ENCODE measurements at regions not wholly inside any gene's neighbourhood (a gene's known extent, or its start where the extent isn't known, plus 50 kb on each side); places are given as distances from the start of the nearest gene placed in this dataset.

- H3K36me3 ChIP-seq, result no peaks in the 10 kb centered on the region
- no peaks in the 10 kb centered on the region for H3K9me3 ChIP-seq
- WGBS, 2 donors, result 49 to 65% methylated on average over 17 of the region's 17 CpGs
- no peaks in the 10 kb centered on the region for H3K4me1 ChIP-seq
- DNase-seq, result no peak
- H3K27me3 ChIP-seq, result peaks cover 0 to 59% (median 0%) of the 10 kb centered on the region in 3 donors
- H3K27ac ChIP-seq, result no peak overlapping the region
- no peak overlapping the region for H3K4me3 ChIP-seq
- TF ChIP-seq POLR2A (IDR thresholded peaks at IDR 0.05), result no peak
- no peak for TF ChIP-seq POLR2AphosphoS5 (IDR thresholded peaks at IDR 0.05)
- no peak for TF ChIP-seq CTCF (IDR thresholded peaks at IDR 0.05)
- TF ChIP-seq EP300 (IDR thresholded peaks at IDR 0.05), result no peak
- intact Hi-C loops (cut with DNase I), result no loop called here
Measured at GRCh38 chr17:73833775-73834488, 189.7 kb upstream of the SDK2 start.

GRCh38 chr17:73834684-73835343 is 190.6 kb upstream of the SDK2 start:
- H3K27me3 ChIP-seq, result peaks cover 0 to 59% (median 0%) of the 10 kb centered on the region in 3 donors
- 39 to 65% methylated on average over 17 of the region's 17 CpGs for WGBS, 2 donors

DNA sequence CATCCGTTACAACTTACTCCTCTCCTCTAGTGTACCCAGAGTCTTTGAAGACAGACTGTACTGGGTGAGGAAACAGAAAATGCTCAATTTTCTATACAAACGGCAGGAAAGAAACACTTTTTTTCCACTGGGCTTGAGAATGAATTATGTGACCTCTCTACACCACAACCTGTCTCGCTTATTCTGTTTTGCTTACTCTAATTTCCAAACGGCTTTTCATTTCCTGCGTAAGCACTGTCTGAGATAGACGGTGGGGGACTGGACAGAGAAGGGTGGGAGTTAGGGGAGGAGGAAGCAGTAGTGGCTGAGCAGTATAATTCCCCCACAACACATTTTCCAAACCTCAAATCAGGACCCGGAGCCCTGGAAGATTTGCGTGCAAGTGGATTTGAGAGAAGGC is 191.4 kb upstream of the SDK2 start:
- no peak for TF ChIP-seq EP300 (IDR thresholded peaks at IDR 0.05)
- TF ChIP-seq POLR2AphosphoS5 (IDR thresholded peaks at IDR 0.05), result no peak
- no peak for TF ChIP-seq POLR2A (IDR thresholded peaks at IDR 0.05)
- TF ChIP-seq CTCF (IDR thresholded peaks at IDR 0.05), result no peak

More at GRCh38 chr17:73834684-73835343, 190.6 kb upstream of the SDK2 start:
- DNase-seq, result no peak
- Histone ChIP-seq H3K27ac (no peak overlapping the region), H3K36me3 (no peaks in the 10 kb centered on the region), H3K9me3 (no peaks in the 10 kb centered on the region), H3K4me1 (no peaks in the 10 kb centered on the region), H3K4me3 (no peak overlapping the region)
- intact Hi-C loops (cut with DNase I), result no loop called here
- TF ChIP-seq POLR2AphosphoS5 (IDR thresholded peaks at IDR 0.05), result no peak
- no peak for TF ChIP-seq EP300 (IDR thresholded peaks at IDR 0.05)
- TF ChIP-seq CTCF (IDR thresholded peaks at IDR 0.05), result no peak
- no peak for TF ChIP-seq POLR2A (IDR thresholded peaks at IDR 0.05)

DNA sequence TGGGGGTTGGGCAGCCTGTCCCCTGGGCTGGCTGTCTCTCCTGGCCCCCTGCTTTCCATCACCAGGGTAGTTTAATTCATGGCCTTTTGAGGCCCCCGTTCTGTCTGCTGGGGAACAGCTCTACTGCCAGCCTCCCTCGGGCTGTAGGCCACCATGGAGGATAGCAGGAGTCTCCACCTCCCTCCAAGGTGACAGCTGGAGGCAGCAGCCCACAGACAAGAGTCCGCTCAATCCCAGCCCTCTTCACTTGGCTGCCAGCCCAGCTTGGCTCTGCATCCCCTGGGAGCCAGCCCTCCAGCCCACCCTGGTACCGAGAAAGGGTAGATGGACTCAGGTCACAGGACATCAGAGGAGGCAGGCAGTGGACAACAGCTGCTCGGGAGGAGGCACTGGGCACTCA is 194.6 kb upstream of the SDK2 start:
- Histone ChIP-seq H3K27me3 (peaks cover 0 to 44% (median 0%) of the 10 kb centered on the region in 3 donors), H3K4me1 (no peaks in the 10 kb centered on the region), H3K4me3 (no peak overlapping the region), H3K27ac (no peak overlapping the region), H3K36me3 (no peaks in the 10 kb centered on the region), H3K9me3 (no peaks in the 10 kb centered on the region)
- 75 to 79% methylated on average over 5 of the region's 5 CpGs for WGBS, 2 donors
- DNase-seq, result no peak
- TF ChIP-seq EP300 (IDR thresholded peaks at IDR 0.05) (no peak), CTCF (IDR thresholded peaks at IDR 0.05) (no peak), POLR2A (IDR thresholded peaks at IDR 0.05) (no peak), POLR2AphosphoS5 (IDR thresholded peaks at IDR 0.05) (no peak)
- intact Hi-C loops (cut with DNase I), result no loop called here

More for the DNA sequence above, 191.4 kb upstream of the SDK2 start:
- H3K27ac ChIP-seq, result no peak overlapping the region
- no peak for DNase-seq
- intact Hi-C loops (cut with DNase I), result no loop called here
- H3K27me3 ChIP-seq, result peaks cover 0 to 59% (median 0%) of the 10 kb centered on the region in 3 donors
- no peaks in the 10 kb centered on the region for H3K4me1 ChIP-seq
- H3K4me3 ChIP-seq, result no peak overlapping the region
- H3K36me3 ChIP-seq, result no peaks in the 10 kb centered on the region
- no peaks in the 10 kb centered on the region for H3K9me3 ChIP-seq
- WGBS, 2 donors, result 20 to 24% methylated on average over 8 of the region's 8 CpGs
